ENCODE measurements at regions not wholly inside any gene's neighbourhood (a gene's known extent, or its start where the extent isn't known, plus 50 kb on each side); places are given as distances from the start of the nearest gene placed in this dataset.

DNA sequence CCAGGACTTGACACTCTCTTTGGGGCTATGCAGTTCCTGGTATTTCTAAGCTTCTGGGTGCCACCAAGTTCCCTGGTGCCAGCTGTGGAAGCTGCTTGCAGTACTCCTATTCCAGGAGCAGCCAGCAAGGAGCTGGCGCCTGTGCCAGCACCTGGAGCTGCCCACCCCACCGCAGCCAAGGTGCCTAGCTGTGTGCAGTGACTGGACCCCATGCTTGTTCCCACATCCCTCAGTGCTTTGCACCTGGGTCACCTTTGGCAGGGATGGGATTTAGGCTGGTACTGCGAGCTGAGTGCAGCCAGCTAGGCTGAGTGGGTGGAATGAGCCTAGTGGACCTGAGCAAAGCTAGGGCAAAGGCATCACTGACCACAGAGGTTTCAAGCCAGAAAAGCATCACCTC lies 1674.9 kb downstream of the HACE1 start:
- no peak overlapping the region for H3K27ac Mint-ChIP-seq
- H3K9me3 Mint-ChIP-seq: no peaks in the 10 kb centered on the region
- CTCF ChIA-PET: no interaction called here
- no peak for ATAC-seq
- H3K27me3 Mint-ChIP-seq (ENCODE audit: low read depth): no peaks in the 10 kb centered on the region; the same call in 1 of the 2 replicates
- DNase-seq (ENCODE audit: low spot score): no peak
- POLR2A ChIA-PET: no interaction called here
- TF ChIP-seq ZNF232 (CRISPR knock-in tag; IDR thresholded peaks at IDR 0.05): no peak
- TF ChIP-seq ZBTB43 (CRISPR knock-in tag; IDR thresholded peaks at IDR 0.05): no peak
- TF ChIP-seq, protein P1, sequence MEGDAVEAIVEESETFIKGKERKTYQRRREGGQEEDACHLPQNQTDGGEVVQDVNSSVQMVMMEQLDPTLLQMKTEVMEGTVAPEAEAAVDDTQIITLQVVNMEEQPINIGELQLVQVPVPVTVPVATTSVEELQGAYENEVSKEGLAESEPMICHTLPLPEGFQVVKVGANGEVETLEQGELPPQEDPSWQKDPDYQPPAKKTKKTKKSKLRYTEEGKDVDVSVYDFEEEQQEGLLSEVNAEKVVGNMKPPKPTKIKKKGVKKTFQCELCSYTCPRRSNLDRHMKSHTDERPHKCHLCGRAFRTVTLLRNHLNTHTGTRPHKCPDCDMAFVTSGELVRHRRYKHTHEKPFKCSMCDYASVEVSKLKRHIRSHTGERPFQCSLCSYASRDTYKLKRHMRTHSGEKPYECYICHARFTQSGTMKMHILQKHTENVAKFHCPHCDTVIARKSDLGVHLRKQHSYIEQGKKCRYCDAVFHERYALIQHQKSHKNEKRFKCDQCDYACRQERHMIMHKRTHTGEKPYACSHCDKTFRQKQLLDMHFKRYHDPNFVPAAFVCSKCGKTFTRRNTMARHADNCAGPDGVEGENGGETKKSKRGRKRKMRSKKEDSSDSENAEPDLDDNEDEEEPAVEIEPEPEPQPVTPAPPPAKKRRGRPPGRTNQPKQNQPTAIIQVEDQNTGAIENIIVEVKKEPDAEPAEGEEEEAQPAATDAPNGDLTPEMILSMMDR (IDR thresholded peaks at IDR 0.05): no peak
- TF ChIP-seq ESRRA (CRISPR knock-in tag; IDR thresholded peaks at IDR 0.05; ENCODE audit: borderline replicate concordance): no peak
- TF ChIP-seq PREB (CRISPR knock-in tag; IDR thresholded peaks at IDR 0.05; ENCODE audit: borderline replicate concordance): no peak
- no peak for TF ChIP-seq OVOL2 (CRISPR knock-in tag; IDR thresholded peaks at IDR 0.05; ENCODE audit: borderline replicate concordance)
- no peak for TF ChIP-seq FOXP1 (CRISPR knock-in tag; IDR thresholded peaks at IDR 0.05; ENCODE audit: borderline replicate concordance)
- no peak for TF ChIP-seq NFYB (CRISPR knock-in tag; conservative IDR thresholded peaks at IDR 0.05; ENCODE audit: low read depth)
- TF ChIP-seq HMGXB4 (CRISPR knock-in tag; IDR thresholded peaks at IDR 0.05): no peak
- no peak for TF ChIP-seq TEAD1 (CRISPR knock-in tag; IDR thresholded peaks at IDR 0.05)
- TF ChIP-seq, protein P2, sequence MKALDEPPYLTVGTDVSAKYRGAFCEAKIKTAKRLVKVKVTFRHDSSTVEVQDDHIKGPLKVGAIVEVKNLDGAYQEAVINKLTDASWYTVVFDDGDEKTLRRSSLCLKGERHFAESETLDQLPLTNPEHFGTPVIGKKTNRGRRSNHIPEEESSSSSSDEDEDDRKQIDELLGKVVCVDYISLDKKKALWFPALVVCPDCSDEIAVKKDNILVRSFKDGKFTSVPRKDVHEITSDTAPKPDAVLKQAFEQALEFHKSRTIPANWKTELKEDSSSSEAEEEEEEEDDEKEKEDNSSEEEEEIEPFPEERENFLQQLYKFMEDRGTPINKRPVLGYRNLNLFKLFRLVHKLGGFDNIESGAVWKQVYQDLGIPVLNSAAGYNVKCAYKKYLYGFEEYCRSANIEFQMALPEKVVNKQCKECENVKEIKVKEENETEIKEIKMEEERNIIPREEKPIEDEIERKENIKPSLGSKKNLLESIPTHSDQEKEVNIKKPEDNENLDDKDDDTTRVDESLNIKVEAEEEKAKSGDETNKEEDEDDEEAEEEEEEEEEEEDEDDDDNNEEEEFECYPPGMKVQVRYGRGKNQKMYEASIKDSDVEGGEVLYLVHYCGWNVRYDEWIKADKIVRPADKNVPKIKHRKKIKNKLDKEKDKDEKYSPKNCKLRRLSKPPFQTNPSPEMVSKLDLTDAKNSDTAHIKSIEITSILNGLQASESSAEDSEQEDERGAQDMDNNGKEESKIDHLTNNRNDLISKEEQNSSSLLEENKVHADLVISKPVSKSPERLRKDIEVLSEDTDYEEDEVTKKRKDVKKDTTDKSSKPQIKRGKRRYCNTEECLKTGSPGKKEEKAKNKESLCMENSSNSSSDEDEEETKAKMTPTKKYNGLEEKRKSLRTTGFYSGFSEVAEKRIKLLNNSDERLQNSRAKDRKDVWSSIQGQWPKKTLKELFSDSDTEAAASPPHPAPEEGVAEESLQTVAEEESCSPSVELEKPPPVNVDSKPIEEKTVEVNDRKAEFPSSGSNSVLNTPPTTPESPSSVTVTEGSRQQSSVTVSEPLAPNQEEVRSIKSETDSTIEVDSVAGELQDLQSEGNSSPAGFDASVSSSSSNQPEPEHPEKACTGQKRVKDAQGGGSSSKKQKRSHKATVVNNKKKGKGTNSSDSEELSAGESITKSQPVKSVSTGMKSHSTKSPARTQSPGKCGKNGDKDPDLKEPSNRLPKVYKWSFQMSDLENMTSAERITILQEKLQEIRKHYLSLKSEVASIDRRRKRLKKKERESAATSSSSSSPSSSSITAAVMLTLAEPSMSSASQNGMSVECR (CRISPR knock-in tag; IDR thresholded peaks at IDR 0.05; ENCODE audit: borderline replicate concordance): no peak
- no peak for TF ChIP-seq E2F4 (CRISPR knock-in tag; IDR thresholded peaks at IDR 0.05; ENCODE audit: borderline replicate concordance, low read depth)
- TF ChIP-seq, protein P3, sequence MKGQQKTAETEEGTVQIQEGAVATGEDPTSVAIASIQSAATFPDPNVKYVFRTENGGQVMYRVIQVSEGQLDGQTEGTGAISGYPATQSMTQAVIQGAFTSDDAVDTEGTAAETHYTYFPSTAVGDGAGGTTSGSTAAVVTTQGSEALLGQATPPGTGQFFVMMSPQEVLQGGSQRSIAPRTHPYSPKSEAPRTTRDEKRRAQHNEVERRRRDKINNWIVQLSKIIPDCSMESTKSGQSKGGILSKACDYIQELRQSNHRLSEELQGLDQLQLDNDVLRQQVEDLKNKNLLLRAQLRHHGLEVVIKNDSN (CRISPR knock-in tag; IDR thresholded peaks at IDR 0.05): no peak
- TF ChIP-seq CBFB (CRISPR knock-in tag; IDR thresholded peaks at IDR 0.05; ENCODE audit: low read depth): no peak
- TF ChIP-seq, protein P4, sequence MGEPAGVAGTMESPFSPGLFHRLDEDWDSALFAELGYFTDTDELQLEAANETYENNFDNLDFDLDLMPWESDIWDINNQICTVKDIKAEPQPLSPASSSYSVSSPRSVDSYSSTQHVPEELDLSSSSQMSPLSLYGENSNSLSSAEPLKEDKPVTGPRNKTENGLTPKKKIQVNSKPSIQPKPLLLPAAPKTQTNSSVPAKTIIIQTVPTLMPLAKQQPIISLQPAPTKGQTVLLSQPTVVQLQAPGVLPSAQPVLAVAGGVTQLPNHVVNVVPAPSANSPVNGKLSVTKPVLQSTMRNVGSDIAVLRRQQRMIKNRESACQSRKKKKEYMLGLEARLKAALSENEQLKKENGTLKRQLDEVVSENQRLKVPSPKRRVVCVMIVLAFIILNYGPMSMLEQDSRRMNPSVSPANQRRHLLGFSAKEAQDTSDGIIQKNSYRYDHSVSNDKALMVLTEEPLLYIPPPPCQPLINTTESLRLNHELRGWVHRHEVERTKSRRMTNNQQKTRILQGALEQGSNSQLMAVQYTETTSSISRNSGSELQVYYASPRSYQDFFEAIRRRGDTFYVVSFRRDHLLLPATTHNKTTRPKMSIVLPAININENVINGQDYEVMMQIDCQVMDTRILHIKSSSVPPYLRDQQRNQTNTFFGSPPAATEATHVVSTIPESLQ (CRISPR knock-in tag; IDR thresholded peaks at IDR 0.05): no peak
- no peak for TF ChIP-seq TP53 (CRISPR knock-in tag; IDR thresholded peaks at IDR 0.05)
- TF ChIP-seq ZNF423 (CRISPR knock-in tag; IDR thresholded peaks at IDR 0.05): no peak
- no peak overlapping the region for H3K4me3 Mint-ChIP-seq
- H3K4me1 Mint-ChIP-seq: no peaks in the 10 kb centered on the region
- no peaks in the 10 kb centered on the region for H3K36me3 Mint-ChIP-seq

All from WTC11 (cell line).